Transverse colon (tissue), 4 donors: ENCODE measurements at regions not wholly inside any gene's neighbourhood (a gene's known extent, or its start where the extent isn't known, plus 50 kb on each side); places are given as distances from the start of the nearest gene placed in this dataset.

Source experiments
- DNase-seq: peaks from one replicate; pipeline ENCODE4 v3.0.0-alpha.2; 2019
- H3K27ac ChIP-seq, 4 donors: fragments of 200-600 bp; sonication (generic); 2 replicates each; pipeline ENCODE4 v1.5.1; 2016 to 2018; ENCODE audit warnings: inconsistent platforms in 4 of 4
- H3K27me3 ChIP-seq: fragments of 200-600 bp; sonication (generic); 2 replicates; pipeline ENCODE4 v1.5.1; 2017; ENCODE audit warnings: inconsistent platforms
- H3K36me3 ChIP-seq, 4 donors: fragments of 200-600 bp; sonication (generic); 2 replicates each; pipeline ENCODE4 v1.5.1; 2017 to 2019; ENCODE audit warnings: inconsistent platforms in 4 of 4
- H3K4me1 ChIP-seq, 4 donors: fragments of 200-600 bp; sonication (generic); 2 replicates each; pipeline ENCODE4 v1.5.1; 2017 to 2020; ENCODE audit warnings: inconsistent platforms in 4 of 4
- H3K4me3 ChIP-seq, 4 donors: fragments of 200-600 bp; sonication (generic); 1 replicate in 1 of 4; 2 replicates in 3 of 4; pipeline versions ENCODE4 v1.5.1 to v1.6.1; 2017 to 2019; ENCODE audit warnings: inconsistent platforms in 4 of 4
- H3K9me3 ChIP-seq, 2 donors: fragments of 200-600 bp; sonication (generic); 2 replicates each; pipeline ENCODE4 v1.5.1; 2017 to 2019; ENCODE audit warnings: inconsistent platforms in 2 of 2
- CTCF ChIP-seq, 5 experiments: fragments of 200-600 bp in 3 of 5; fragments of 450-650 bp in 2 of 5; sonication (generic) in 3 of 5; IDR thresholded peaks; 1 replicate in 2 of 5; 2 replicates in 3 of 5; pipeline ENCODE4 v1.5.1; 2016 to 2017; ENCODE audit warnings: antibody characterized with exemption in 5 of 5, inconsistent platforms in 3 of 5, mild to moderate bottlenecking in 2 of 5, moderate library complexity in 1 of 5
- EP300 ChIP-seq: sonication (generic); formaldehyde crosslinking; IDR thresholded peaks from one replicate; pipeline ENCODE4 v1.6.1; 2017; ENCODE audit warnings: antibody characterized with exemption, low read depth
- POLR2A ChIP-seq: fragments of 450-650 bp; IDR thresholded peaks from one replicate; pipeline ENCODE4 v1.6.1; 2016; ENCODE audit warnings: antibody characterized with exemption, mild to moderate bottlenecking, moderate library complexity
- POLR2AphosphoS5 ChIP-seq, 3 donors: sonication (generic); formaldehyde crosslinking; IDR thresholded peaks; one replicate each; pipeline ENCODE4 v1.6.1; 2016; ENCODE audit warnings: antibody characterized with exemption in 3 of 3
- WGBS, 2 donors: methylation state at CpG; one replicate each; pipeline ENCODE4 v1.1.5; 2018; ENCODE audit warnings: low coverage in 1 of 2; 5-methylcytosine and 5-hydroxymethylcytosine counted together
- in situ Hi-C, 4 donors: fragments of 200-750 bp; cut with MboI; loops; one replicate each; pipeline versions ENCODE4 v1.15.0 to v1.15.1; 2017; ENCODE audit warnings: low sequenced_read_pairs in 3 of 4, low pct_ligation_motif_present in 1 of 4, low pct_unique_long_range_greater_than_20kb in 1 of 4
- intact Hi-C: fragments of 100-400 bp; cut with DNase I; formaldehyde crosslinking; loops from one replicate; pipeline ENCODE4 v1.15.1; 2023; ENCODE audit warnings: low total_unique reads

DNA sequence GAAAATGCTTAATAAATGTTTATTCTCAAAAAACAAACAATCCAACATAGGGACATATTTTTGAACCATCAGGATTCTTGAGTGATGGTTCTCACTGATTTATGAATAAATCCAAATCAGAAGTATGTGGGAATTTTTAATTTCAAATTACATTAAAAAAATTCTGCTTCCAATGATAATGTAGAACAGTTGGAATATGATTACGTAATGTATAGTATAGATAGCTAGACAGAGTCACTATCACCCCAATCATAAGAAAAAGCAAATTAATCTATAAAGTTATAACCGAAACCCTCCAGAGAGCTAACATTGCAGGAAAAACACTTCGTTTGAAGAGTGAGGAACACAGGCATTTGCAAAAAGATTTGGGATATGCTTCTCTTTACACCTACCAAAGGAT lies 1600.6 kb upstream of the B3GALT2 start:
- no peaks in the 10 kb centered on the region for H3K36me3 ChIP-seq
- DNase-seq = no peak
- H3K27ac ChIP-seq = no peak overlapping the region
- in situ Hi-C loops = no loop called here
- no peaks in the 10 kb centered on the region for H3K9me3 ChIP-seq
- H3K4me1 ChIP-seq = no peaks in the 10 kb centered on the region
- no peaks in the 10 kb centered on the region for H3K27me3 ChIP-seq
- WGBS, 2 donors = 78 to 83% methylated on average over 3 of the region's 3 CpGs
- TF ChIP-seq EP300 (no peak), POLR2A (no peak), POLR2AphosphoS5 (IDR thresholded peaks at IDR 0.05) (no peak), CTCF (IDR thresholded peaks at IDR 0.05) (no peak)
- intact Hi-C loops = no loop called here
- H3K4me3 ChIP-seq = no peak overlapping the region

GRCh38 chr1:194786027-194786426 lies 1599.6 kb upstream of the B3GALT2 start:
- no peak overlapping the region for H3K4me3 ChIP-seq
- in situ Hi-C loops (no loop called here), intact Hi-C loops (no loop called here)
- 91 to 96% methylated on average over 4 of the region's 4 CpGs for WGBS, 2 donors
- H3K4me1 ChIP-seq = no peaks in the 10 kb centered on the region
- no peak overlapping the region for H3K27ac ChIP-seq
- no peaks in the 10 kb centered on the region for H3K36me3 ChIP-seq
- TF ChIP-seq CTCF (IDR thresholded peaks at IDR 0.05) = no peak
- no peak for TF ChIP-seq POLR2A
- no peak for TF ChIP-seq EP300
- TF ChIP-seq POLR2AphosphoS5 (IDR thresholded peaks at IDR 0.05) = no peak
- no peaks in the 10 kb centered on the region for H3K27me3 ChIP-seq
- H3K9me3 ChIP-seq = no peaks in the 10 kb centered on the region
- DNase-seq = no peak

DNA sequence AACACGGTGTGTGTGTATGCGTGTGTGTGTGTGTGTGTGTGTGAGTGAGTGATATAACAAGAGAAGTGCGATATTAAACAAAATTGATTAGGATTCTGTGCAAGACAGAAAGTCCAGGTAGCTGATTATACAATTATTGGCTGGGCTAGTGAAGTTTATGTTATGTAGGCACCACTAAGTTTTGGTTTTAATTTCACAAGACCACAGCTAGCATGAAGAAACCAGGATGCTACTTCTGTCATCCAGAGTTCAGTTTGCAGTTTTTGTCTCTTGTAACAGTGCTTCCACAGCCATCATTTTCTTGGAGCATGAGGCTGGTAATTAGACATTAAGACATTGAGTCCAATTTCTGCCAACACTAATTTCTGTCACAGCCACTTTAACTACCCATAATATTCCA lies 1590.2 kb upstream of the B3GALT2 start:
- Histone ChIP-seq H3K4me1 (no peaks in the 10 kb centered on the region), H3K27ac (no peak overlapping the region), H3K4me3 (no peak overlapping the region), H3K36me3 (no peaks in the 10 kb centered on the region), H3K9me3 (no peaks in the 10 kb centered on the region), H3K27me3 (no peaks in the 10 kb centered on the region)
- no peak for DNase-seq
- WGBS, 2 donors = 77 to 79% methylated on average over 3 of the region's 3 CpGs
- in situ Hi-C loops = no loop called here
- intact Hi-C loops = no loop called here
- TF ChIP-seq POLR2A (no peak), EP300 (no peak), CTCF (IDR thresholded peaks at IDR 0.05) (no peak), POLR2AphosphoS5 (IDR thresholded peaks at IDR 0.05) (no peak)

DNA sequence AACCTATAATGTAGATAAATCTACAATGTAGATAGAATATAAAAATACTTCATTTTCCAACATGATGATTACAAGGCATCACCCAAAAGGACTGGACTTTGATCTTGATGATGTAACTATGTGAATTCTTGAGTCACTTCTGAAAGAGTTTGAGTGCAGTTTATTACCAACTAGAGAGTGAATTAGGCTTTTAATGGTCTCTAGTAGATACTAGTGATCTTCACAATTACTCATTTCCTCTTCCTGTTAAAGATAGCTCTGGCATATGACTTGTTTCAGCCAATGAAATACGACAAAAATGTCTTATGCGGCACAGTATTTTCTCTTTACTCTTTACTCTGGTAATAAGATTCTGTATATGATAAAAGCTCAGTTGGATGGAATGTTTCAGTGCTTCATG lies 1588.1 kb upstream of the B3GALT2 start:
- in situ Hi-C loops (no loop called here), intact Hi-C loops (no loop called here)
- Histone ChIP-seq H3K4me1 (no peaks in the 10 kb centered on the region), H3K27ac (no peak overlapping the region), H3K9me3 (no peaks in the 10 kb centered on the region), H3K36me3 (no peaks in the 10 kb centered on the region), H3K27me3 (no peaks in the 10 kb centered on the region), H3K4me3 (no peak overlapping the region)
- no peak for TF ChIP-seq CTCF (IDR thresholded peaks at IDR 0.05)
- no peak for TF ChIP-seq EP300
- TF ChIP-seq POLR2A = no peak
- TF ChIP-seq POLR2AphosphoS5 (IDR thresholded peaks at IDR 0.05) = no peak
- WGBS, 2 donors = 91 to 92% methylated on average over 2 of the region's 2 CpGs
- no peak for DNase-seq
